KBM-7 (cell line): ENCODE measurements at regions not wholly inside any gene's neighbourhood (a gene's known extent, or its start where the extent isn't known, plus 50 kb on each side); places are given as distances from the start of the nearest gene placed in this dataset.
"Not testable (repeated sequence)": the region's sequence is repeated elsewhere in the genome, so short reads cannot be mapped to it uniquely, and the experiment has no call there.

Experiments used
- DNase-seq: peaks from one replicate; pipeline ENCODE4 v3.0.0-alpha.2; 2015
- in situ Hi-C: fragments of 300-500 bp; cut with MboI; formaldehyde crosslinking; loops from 2 replicates; pipeline ENCODE4 v1.14.3; 2020; ENCODE audit warnings: low sequenced_read_pairs, low pct_unique_long_range_greater_than_20kb, mixed read lengths

GRCh38 chr2:180709392-180710145, 270.8 kb upstream of the UBE2E3 start:
- in situ Hi-C loops: no loop called here
- no peak for DNase-seq

DNA sequence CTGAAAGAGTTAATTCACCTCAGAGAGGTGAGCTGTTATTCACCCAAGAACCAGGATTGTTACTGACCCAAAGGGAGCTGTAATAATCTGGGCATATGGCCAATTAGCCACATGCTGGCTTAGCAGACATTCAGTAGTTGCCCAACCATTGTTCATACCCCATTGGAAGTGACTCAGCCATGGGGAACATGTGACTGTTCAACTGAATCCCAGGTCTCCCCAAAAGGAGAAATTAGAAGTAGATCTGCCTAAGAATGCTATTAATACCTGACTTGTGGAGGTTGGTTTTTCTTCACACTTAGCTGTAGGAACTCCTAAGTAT, 272.6 kb upstream of the UBE2E3 start:
- in situ Hi-C loops: no loop called here
- no peak for DNase-seq

- in situ Hi-C loops: no loop called here
- no peak for DNase-seq
These were observed 273.1 kb upstream of the UBE2E3 start for GRCh38 chr2:180707175-180707883.

DNA sequence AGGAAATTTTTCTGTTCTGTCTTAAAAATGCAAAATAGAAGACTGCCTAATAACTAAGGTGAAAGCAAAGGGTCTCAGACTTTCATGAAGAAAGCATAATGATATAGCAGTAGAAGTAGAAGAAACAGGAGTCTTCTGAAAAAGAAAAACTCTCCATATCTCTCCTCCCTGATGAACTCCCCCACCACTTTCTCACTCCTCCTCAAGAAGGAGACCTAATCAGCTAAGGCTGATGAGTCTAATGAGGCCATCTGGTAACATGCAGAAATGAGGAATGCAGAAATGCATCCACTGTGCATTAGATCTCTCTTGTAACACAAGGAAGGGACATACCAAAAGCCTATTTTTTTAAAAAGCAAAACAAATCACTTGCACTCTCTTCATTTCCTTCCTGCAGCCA, 273.7 kb upstream of the UBE2E3 start:
- in situ Hi-C loops: no loop called here
- no peak for DNase-seq

DNA sequence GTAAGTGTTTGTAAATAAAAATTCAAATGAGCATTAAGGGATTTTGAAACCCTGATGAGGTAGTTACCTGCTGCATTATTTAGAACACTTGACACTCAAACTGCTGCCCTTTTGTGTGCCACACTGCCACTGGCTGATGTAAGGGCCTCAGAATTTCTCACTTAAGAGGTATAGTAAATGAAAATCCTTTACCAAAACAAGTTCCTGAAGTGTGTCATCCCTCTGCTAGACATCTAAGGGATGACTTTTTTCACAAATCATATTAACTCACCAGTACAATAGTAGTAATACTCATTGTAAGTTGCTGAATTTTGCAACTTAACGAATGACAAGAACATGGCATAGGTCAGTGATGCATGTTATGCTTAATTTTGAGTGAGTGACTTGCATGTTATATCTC, 274.9 kb upstream of the UBE2E3 start:
- DNase-seq: no peak
- in situ Hi-C loops: no loop called here

- in situ Hi-C loops: no loop called here
- no peak for DNase-seq
These were observed 275.3 kb upstream of the UBE2E3 start for GRCh38 chr2:180705122-180705521.

DNA sequence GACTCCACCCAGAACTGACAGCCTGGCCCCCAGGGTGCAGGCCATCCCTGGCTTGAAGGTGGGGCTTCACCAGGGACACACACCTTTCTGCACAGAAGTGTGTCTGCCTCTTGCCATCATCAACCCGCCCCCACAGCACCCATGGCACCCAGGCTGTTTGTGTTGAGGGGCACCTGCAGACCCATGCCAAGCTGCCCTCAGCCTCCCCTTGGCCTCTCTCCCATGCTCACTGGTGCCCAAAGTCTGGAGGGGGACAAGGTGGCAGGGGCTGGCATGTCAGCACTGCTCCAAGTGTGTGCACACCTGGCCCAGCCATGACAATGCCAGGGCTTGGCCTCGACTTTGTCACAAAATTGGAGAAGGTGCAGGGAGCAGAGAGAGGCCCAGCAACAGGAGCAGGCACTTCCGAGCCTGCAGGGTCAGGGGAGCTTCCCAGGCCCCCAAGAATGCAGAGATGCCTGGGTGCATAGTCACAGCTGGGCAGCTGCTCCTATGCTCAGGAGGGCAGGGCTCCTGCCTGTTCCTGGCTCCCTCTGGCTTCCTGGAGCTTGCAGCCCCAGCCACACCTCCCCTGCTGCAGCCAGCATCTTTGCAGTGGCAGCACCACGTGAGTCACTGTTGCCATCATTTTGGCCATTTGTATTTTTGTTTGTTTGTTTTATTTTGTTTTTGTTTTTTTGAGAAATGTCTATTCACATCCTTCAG, 280.6 kb upstream of the UBE2E3 start:
- DNase-seq: no peak
- in situ Hi-C loops: no loop called here

GRCh38 chr2:180698668-180699067, 281.7 kb upstream of the UBE2E3 start:
- in situ Hi-C loops: no loop called here
- no peak for DNase-seq

GRCh38 chr2:180695586-180696401, 284.6 kb upstream of the UBE2E3 start:
- in situ Hi-C loops: no loop called here
- no peak for DNase-seq

- no peak for DNase-seq
- in situ Hi-C loops: no loop called here
These were observed 285.7 kb upstream of the UBE2E3 start for GRCh38 chr2:180694445-180695421.

- in situ Hi-C loops: no loop called here
- DNase-seq: no peak
These were observed 288.1 kb upstream of the UBE2E3 start for GRCh38 chr2:180692322-180692721.

DNA sequence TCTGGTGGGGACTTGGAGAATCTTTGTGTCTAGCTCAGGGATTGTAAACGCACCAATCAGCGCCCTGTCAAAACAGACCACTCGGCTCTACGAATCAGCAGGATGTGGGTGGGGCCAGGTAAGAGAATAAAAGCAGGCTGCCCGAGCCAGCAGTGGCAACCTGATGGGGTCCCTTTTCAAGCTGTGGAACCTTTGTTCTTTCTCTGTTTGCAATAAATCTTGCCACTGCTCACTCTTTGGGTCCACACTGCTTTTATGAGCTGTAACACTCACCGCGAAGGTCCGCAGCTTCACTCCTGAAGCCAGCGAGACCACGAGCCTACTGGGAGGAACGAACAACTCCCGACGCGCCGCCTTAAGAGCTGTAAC, 288.6 kb upstream of the UBE2E3 start:
- in situ Hi-C loops, DNase-seq: not testable (repeated sequence)

DNA sequence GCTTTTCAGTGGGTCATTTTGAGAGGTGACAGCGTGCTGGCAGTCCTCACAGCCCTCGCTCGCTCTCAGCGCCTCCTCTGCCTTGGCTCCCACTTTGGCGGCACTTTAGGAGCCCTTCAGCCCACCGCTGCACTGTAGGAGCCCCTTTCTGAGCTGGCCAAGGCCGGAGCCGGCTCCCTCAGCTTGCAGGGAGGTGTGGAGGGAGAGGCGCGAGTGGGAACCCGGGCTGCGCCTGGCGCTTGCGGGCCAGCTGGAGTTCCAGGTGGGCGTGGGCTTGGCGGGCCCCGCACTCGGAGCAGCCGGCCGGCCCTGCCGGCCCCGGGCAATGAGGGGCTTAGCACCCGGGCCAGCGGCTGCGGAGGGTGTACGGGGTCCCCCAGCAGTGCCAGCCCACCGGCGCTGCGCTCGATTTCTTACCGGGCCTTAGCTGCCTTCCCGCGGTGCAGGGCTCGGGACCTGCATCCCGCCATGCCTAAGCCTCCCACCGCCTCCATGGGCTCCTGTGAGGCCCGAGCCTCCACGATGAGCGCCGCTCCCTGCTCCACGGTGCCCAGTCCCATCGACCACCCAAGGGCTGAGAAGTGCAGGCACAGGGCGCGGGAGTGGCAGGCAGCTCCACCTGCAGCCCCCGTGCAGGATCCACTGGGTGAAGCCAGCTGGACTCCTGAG, 289.1 kb upstream of the UBE2E3 start:
- in situ Hi-C loops: not testable (repeated sequence)

DNA sequence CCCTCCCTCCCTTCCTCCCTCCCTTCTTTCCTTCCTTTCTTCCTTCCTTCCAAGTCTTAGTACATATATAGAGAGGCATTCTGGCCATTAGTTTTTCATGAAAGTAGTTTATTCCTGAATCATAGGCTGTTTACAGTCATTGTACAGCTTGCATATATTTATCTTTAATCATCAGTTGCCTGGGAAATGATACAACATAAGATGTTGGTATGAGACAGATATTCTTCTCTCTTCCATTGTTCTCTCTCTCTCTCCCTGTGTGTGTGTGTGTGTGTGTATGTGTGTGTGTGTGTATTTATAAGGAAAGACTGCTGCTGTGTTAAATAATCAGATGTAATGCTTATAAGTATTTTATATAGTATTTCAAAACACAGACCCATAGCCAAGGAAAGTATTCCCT, 289.8 kb upstream of the UBE2E3 start:
- in situ Hi-C loops: no loop called here
- no peak for DNase-seq

More for the DNA sequence above, 289.1 kb upstream of the UBE2E3 start:
- not testable (repeated sequence) for DNase-seq

- DNase-seq: no peak
- in situ Hi-C loops: no loop called here
These were observed 297.5 kb upstream of the UBE2E3 start for GRCh38 chr2:180682871-180683270.

DNA sequence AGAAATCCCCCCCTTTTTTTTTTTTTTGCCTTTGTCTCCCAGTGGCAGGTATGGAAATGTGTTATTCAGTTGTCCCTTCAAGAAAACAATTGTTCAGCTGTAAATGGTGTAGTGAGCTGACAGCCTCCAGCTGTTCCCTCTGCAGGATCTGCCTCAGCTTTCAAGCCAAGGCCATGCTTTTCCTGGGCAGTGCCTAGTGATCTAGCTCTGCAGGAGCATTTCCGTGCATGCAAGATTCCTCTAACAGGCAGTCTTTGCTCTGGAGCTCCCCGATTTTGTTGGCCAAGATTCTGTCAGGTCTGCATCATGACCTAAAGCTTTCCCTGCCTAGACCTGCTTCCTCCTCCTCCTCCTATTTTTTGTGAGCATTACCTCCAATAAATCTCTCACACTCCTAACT, 300.7 kb upstream of the UBE2E3 start:
- in situ Hi-C loops: no loop called here
- DNase-seq: no peak

- no peak for DNase-seq
These were observed 301.8 kb upstream of the UBE2E3 start for GRCh38 chr2:180678625-180678972.

DNA sequence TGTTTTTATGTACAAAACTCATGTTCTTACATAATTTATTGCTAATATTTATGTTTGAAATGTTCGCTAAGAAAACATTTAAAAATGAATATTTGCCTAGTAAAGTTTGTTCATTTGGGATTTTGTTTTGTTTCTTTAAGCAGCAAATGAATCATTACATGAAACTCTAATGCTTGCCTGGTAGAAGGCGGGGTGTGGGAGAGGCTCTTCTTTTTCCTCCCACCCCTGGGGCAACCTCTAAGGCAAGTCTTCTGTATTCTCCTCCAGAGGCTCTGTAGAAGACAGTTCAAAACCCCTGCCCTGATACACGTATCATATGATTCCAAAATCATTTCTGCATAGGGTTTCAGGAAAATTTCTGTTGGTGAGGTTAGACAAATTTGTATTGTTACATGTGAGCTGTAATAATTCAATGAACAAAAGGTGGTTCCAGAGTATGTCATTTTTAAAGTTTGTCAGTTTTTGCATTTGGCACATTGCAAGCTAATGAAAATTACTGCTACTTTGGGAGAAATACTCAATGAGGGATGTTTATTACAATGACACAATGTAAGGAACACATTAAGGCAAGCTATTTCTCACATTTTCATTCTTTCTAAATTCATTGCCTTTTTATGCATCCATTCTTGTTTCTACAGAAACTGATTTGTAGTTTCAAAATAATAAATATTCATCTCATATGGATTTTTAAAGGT, 302.3 kb upstream of the UBE2E3 start:
- DNase-seq: no peak
- in situ Hi-C loops: no loop called here

More at GRCh38 chr2:180678625-180678972, 301.8 kb upstream of the UBE2E3 start:
- in situ Hi-C loops: no loop called here
